ENCODE measurements at regions not wholly inside any gene's neighbourhood (a gene's known extent, or its start where the extent isn't known, plus 50 kb on each side); places are given as distances from the start of the nearest gene placed in this dataset.

- DNase-seq = no peak
- H3K27ac ChIP-seq = no peak overlapping the region
- intact Hi-C loops (cut with DNase I) = no loop called here
- no peaks in the 10 kb centered on the region for H3K4me1 ChIP-seq
- no peaks in the 10 kb centered on the region for H3K9me3 ChIP-seq
- 70 to 83% methylated on average over 2 of the region's 2 CpGs for WGBS, 2 donors
- H3K36me3 ChIP-seq = no peaks in the 10 kb centered on the region
- TF ChIP-seq EP300 (IDR thresholded peaks at IDR 0.05) = no peak
- no peak for TF ChIP-seq POLR2AphosphoS5 (IDR thresholded peaks at IDR 0.05)
- TF ChIP-seq CTCF (IDR thresholded peaks at IDR 0.05) = no peak
- TF ChIP-seq POLR2A (IDR thresholded peaks at IDR 0.05) = no peak
- no peaks in the 10 kb centered on the region for H3K27me3 ChIP-seq
- no peak overlapping the region for H3K4me3 ChIP-seq
Observed at GRCh38 chr9:79152306-79152705, 419.5 kb upstream of the TLE4 start.

- no peaks in the 10 kb centered on the region for H3K9me3 ChIP-seq
- 53 to 63% methylated on average over 2 of the region's 2 CpGs for WGBS, 2 donors
Observed at GRCh38 chr9:79154806-79155205, 417.0 kb upstream of the TLE4 start.

GRCh38 chr9:79155308-79155707 lies 416.5 kb upstream of the TLE4 start:
- intact Hi-C loops (cut with DNase I) = no loop called here
- no peak for DNase-seq
- Histone ChIP-seq H3K36me3 (no peaks in the 10 kb centered on the region), H3K4me1 (no peaks in the 10 kb centered on the region), H3K9me3 (no peaks in the 10 kb centered on the region), H3K27ac (no peak overlapping the region), H3K27me3 (no peaks in the 10 kb centered on the region), H3K4me3 (no peak overlapping the region)
- WGBS, 2 donors = 40 to 74% methylated on average over 1 of the region's 1 CpG
- TF ChIP-seq EP300 (IDR thresholded peaks at IDR 0.05) (no peak), POLR2AphosphoS5 (IDR thresholded peaks at IDR 0.05) (no peak), CTCF (IDR thresholded peaks at IDR 0.05) (no peak), POLR2A (IDR thresholded peaks at IDR 0.05) (no peak)

More at GRCh38 chr9:79154806-79155205, 417.0 kb upstream of the TLE4 start:
- Histone ChIP-seq H3K27me3 (no peaks in the 10 kb centered on the region), H3K4me1 (no peaks in the 10 kb centered on the region), H3K27ac (no peak overlapping the region), H3K4me3 (no peak overlapping the region), H3K36me3 (no peaks in the 10 kb centered on the region)
- intact Hi-C loops (cut with DNase I) = no loop called here
- DNase-seq = no peak
- TF ChIP-seq EP300 (IDR thresholded peaks at IDR 0.05) = no peak
- no peak for TF ChIP-seq POLR2AphosphoS5 (IDR thresholded peaks at IDR 0.05)
- no peak for TF ChIP-seq CTCF (IDR thresholded peaks at IDR 0.05)
- TF ChIP-seq POLR2A (IDR thresholded peaks at IDR 0.05) = no peak

GRCh38 chr9:79163544-79163943 lies 408.2 kb upstream of the TLE4 start:
- no peaks in the 10 kb centered on the region for H3K9me3 ChIP-seq
- no peak overlapping the region for H3K4me3 ChIP-seq
- no peaks in the 10 kb centered on the region for H3K36me3 ChIP-seq
- H3K27me3 ChIP-seq = no peaks in the 10 kb centered on the region
- 90 to 92% methylated on average over 2 of the region's 2 CpGs for WGBS, 2 donors
- DNase-seq = no peak
- intact Hi-C loops (cut with DNase I) = no loop called here
- no peaks in the 10 kb centered on the region for H3K4me1 ChIP-seq
- H3K27ac ChIP-seq = no peak overlapping the region
- TF ChIP-seq POLR2A (IDR thresholded peaks at IDR 0.05) (no peak), EP300 (IDR thresholded peaks at IDR 0.05) (no peak), POLR2AphosphoS5 (IDR thresholded peaks at IDR 0.05) (no peak)

GRCh38 chr9:79164406-79164805 lies 407.4 kb upstream of the TLE4 start:
- intact Hi-C loops (cut with DNase I) = no loop called here
- no peak overlapping the region for H3K4me3 ChIP-seq
- no peaks in the 10 kb centered on the region for H3K27me3 ChIP-seq
- no peaks in the 10 kb centered on the region for H3K9me3 ChIP-seq
- WGBS, 2 donors = 32 to 70% methylated on average over 4 of the region's 4 CpGs
- no peak for DNase-seq
- H3K27ac ChIP-seq = no peak overlapping the region
- no peaks in the 10 kb centered on the region for H3K36me3 ChIP-seq
- no peaks in the 10 kb centered on the region for H3K4me1 ChIP-seq
- TF ChIP-seq POLR2A (IDR thresholded peaks at IDR 0.05) (no peak), EP300 (IDR thresholded peaks at IDR 0.05) (no peak), POLR2AphosphoS5 (IDR thresholded peaks at IDR 0.05) (no peak), CTCF (IDR thresholded peaks at IDR 0.05) (no peak)
